Thyroid gland (tissue), 4 donors: ENCODE measurements at regions not wholly inside any gene's neighbourhood (a gene's known extent, or its start where the extent isn't known, plus 50 kb on each side); places are given as distances from the start of the nearest gene placed in this dataset.

Source experiments
- DNase-seq, 2 donors: peaks; one replicate each; pipeline ENCODE4 v3.0.0-alpha.2; 2019
- H3K27ac ChIP-seq, 3 donors: fragments of 200-600 bp; sonication (generic); 1 replicate in 2 of 3; 2 replicates in 1 of 3; pipeline ENCODE4 v1.5.1; 2016 to 2019; ENCODE audit warnings: mild to moderate bottlenecking in 1 of 3, moderate library complexity in 1 of 3
- H3K27me3 ChIP-seq: fragments of 200-600 bp; sonication (generic); one replicate; pipeline ENCODE4 v1.5.1; 2019
- H3K36me3 ChIP-seq, 2 donors: fragments of 200-600 bp; sonication (generic); one replicate each; pipeline ENCODE4 v1.5.1; 2016 to 2019
- H3K4me1 ChIP-seq, 2 donors: fragments of 200-600 bp; sonication (generic); one replicate each; pipeline ENCODE4 v1.5.1; 2017 to 2019
- H3K4me3 ChIP-seq, 3 donors: fragments of 200-600 bp; sonication (generic); replicated peaks in 1 of 3; 1 replicate in 2 of 3; 2 replicates in 1 of 3; pipeline ENCODE4 v1.5.1; 2016; ENCODE audit warnings: mild to moderate bottlenecking in 1 of 3
- H3K9me3 ChIP-seq: fragments of 200-600 bp; sonication (generic); one replicate; pipeline ENCODE4 v1.5.1; 2017
- POLR2A ChIP-seq, 2 donors: fragments of 450-650 bp; IDR thresholded peaks; one replicate each; pipeline ENCODE4 v1.6.1; 2017; ENCODE audit warnings: antibody characterized with exemption in 2 of 2, mild to moderate bottlenecking in 2 of 2, moderate library complexity in 1 of 2
- WGBS, 2 donors: methylation state at CpG; one replicate each; pipeline ENCODE4 v1.1.5; 2017; 5-methylcytosine and 5-hydroxymethylcytosine counted together
- intact Hi-C: fragments of 100-400 bp; cut with DNase I; formaldehyde crosslinking; loops from one replicate; pipeline ENCODE4 v1.15.1; 2023
- TF ChIP-seq, protein P1 (sequence below), 6 experiments: fragments of 200-600 bp in 3 of 6; fragments of 450-650 bp in 3 of 6; sonication (generic) in 3 of 6; IDR thresholded peaks; one replicate each; pipeline ENCODE4 v1.5.1; 2016 to 2019; ENCODE audit warnings: antibody characterized with exemption in 6 of 6, mild to moderate bottlenecking in 2 of 6, inconsistent platforms in 1 of 6, moderate library complexity in 1 of 6

- Histone ChIP-seq H3K4me3 (no peak overlapping the region), H3K4me1 (no peaks in the 10 kb centered on the region), H3K36me3 (no peaks in the 10 kb centered on the region), H3K9me3 (no peaks in the 10 kb centered on the region), H3K27ac (no peak overlapping the region), H3K27me3 (no peaks in the 10 kb centered on the region)
- no peak for TF ChIP-seq POLR2A (IDR thresholded peaks at IDR 0.05)
- TF ChIP-seq, protein P1, sequence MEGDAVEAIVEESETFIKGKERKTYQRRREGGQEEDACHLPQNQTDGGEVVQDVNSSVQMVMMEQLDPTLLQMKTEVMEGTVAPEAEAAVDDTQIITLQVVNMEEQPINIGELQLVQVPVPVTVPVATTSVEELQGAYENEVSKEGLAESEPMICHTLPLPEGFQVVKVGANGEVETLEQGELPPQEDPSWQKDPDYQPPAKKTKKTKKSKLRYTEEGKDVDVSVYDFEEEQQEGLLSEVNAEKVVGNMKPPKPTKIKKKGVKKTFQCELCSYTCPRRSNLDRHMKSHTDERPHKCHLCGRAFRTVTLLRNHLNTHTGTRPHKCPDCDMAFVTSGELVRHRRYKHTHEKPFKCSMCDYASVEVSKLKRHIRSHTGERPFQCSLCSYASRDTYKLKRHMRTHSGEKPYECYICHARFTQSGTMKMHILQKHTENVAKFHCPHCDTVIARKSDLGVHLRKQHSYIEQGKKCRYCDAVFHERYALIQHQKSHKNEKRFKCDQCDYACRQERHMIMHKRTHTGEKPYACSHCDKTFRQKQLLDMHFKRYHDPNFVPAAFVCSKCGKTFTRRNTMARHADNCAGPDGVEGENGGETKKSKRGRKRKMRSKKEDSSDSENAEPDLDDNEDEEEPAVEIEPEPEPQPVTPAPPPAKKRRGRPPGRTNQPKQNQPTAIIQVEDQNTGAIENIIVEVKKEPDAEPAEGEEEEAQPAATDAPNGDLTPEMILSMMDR (IDR thresholded peaks at IDR 0.05), result no peak
- 69 to 76% methylated on average over 2 of the region's 2 CpGs for WGBS, 2 donors
- no peak for DNase-seq
- intact Hi-C loops, result no loop called here
These were observed 522.4 kb downstream of the RAB28 start for GRCh38 chr4:12961713-12962112.

- Histone ChIP-seq H3K36me3 (no peaks in the 10 kb centered on the region), H3K4me3 (no peak overlapping the region), H3K4me1 (no peaks in the 10 kb centered on the region), H3K27ac (no peak overlapping the region), H3K9me3 (no peaks in the 10 kb centered on the region), H3K27me3 (no peaks in the 10 kb centered on the region)
- no peak for DNase-seq
- TF ChIP-seq, protein P1 (IDR thresholded peaks at IDR 0.05), result no peak
- TF ChIP-seq POLR2A (IDR thresholded peaks at IDR 0.05), result no peak
- intact Hi-C loops, result no loop called here
These were observed 525.7 kb downstream of the RAB28 start for GRCh38 chr4:12958436-12958835.

DNA sequence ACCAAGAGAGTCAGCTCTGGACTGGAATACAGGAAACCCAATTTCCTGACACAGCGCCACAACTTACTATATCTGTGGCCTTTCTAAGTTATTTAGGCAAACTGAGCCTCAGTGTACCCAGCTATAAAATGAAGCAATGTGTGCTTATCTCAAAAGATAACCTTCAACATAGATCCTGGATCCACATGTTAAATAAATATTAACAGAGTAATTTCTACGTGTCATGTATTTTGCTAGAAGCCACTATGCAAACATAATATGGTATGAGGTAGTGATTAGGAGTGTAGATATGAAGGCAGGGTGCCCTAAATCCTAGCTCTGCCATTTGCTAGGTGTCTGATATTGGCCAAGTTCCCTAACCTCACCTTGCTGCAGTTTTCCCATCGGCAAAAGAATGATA lies 527.0 kb downstream of the RAB28 start:
- 85 to 89% methylated on average over 3 of the region's 3 CpGs for WGBS, 2 donors
- H3K9me3 ChIP-seq, result no peaks in the 10 kb centered on the region
- H3K4me3 ChIP-seq, result no peak overlapping the region
- TF ChIP-seq POLR2A (IDR thresholded peaks at IDR 0.05), result no peak
- TF ChIP-seq, protein P1 (IDR thresholded peaks at IDR 0.05), result no peak
- intact Hi-C loops, result no loop called here
- H3K27ac ChIP-seq, result no peak overlapping the region
- no peaks in the 10 kb centered on the region for H3K36me3 ChIP-seq
- no peaks in the 10 kb centered on the region for H3K4me1 ChIP-seq
- no peak for DNase-seq
- no peaks in the 10 kb centered on the region for H3K27me3 ChIP-seq

DNA sequence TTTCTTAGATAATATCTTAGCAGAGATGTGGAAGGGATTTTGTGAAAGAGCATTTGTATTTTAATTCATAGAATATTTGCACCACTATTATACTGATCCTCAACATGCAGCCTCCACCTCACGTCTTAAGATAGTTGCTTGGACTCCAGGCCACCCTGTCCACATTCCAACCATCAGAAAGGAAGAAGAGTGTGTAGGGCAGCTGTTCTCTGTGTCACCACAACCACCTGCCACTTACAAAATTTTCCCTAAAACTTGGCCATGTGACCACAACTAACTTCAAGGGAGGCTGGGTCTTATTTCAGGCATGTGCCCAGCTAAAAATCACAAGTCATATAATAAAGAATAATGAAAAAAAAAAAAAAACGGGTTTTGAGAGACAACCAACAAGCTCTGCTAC lies 528.1 kb downstream of the RAB28 start:
- H3K27me3 ChIP-seq, result no peaks in the 10 kb centered on the region
- no peak overlapping the region for H3K4me3 ChIP-seq
- no peaks in the 10 kb centered on the region for H3K36me3 ChIP-seq
- TF ChIP-seq, protein P1 (IDR thresholded peaks at IDR 0.05), result no peak
- no peak for TF ChIP-seq POLR2A (IDR thresholded peaks at IDR 0.05)
- WGBS, 2 donors, result 76 to 83% methylated on average over 2 of the region's 2 CpGs
- no peaks in the 10 kb centered on the region for H3K4me1 ChIP-seq
- H3K27ac ChIP-seq, result no peak overlapping the region
- no peak for DNase-seq
- H3K9me3 ChIP-seq, result no peaks in the 10 kb centered on the region
- intact Hi-C loops, result no loop called here

DNA sequence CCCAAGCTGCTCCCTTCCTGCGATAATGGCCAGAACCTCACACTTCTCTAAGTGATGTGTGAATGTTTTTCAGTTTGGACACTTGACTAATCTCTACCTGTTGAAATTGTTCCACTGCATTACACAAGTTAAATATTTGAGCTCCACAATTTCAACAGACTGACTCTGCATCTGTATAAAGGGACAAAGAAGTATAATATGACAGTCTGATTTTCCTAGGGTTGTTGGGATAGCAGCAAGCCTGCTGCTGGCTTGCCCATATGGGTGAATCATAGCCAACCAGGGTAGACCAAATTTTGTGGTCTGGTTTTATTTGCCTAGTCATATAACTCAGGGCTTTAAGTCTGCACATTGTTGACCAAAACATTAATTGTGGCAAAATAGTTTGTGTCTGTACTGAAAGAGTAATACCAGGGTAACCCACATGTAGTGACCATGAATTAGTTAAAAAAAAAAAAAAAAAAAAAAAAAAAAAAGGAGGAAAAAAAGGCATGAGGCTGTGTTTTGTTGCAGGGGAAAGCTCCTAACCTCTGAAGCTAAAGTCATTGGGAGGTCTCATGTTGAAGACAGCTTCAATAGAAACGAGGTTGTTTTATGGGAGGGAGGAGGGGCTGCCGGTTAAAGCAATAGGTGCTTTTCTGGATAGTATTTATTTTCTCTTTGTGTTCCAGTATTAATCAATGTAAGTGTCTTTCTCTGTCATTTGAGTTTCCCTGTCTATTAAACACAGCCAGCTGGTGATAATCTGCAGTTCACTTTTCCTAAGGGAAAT lies 534.2 kb downstream of the RAB28 start:
- no peaks in the 10 kb centered on the region for H3K9me3 ChIP-seq
- no peak for DNase-seq
- H3K4me3 ChIP-seq, result no peak overlapping the region
- H3K36me3 ChIP-seq, result no peaks in the 10 kb centered on the region
- 63 to 71% methylated on average over 3 of the region's 3 CpGs for WGBS, 2 donors
- no peak overlapping the region for H3K27ac ChIP-seq
- H3K4me1 ChIP-seq, result no peaks in the 10 kb centered on the region
- intact Hi-C loops, result no loop called here
- no peak for TF ChIP-seq POLR2A (IDR thresholded peaks at IDR 0.05)
- TF ChIP-seq, protein P1 (IDR thresholded peaks at IDR 0.05), result no peak
- H3K27me3 ChIP-seq, result no peaks in the 10 kb centered on the region
